ENCODE measurements at regions not wholly inside any gene's neighbourhood (a gene's known extent, or its start where the extent isn't known, plus 50 kb on each side); places are given as distances from the start of the nearest gene placed in this dataset.

GRCh38 chr14:61176686-61177085, 104.5 kb downstream of the TMEM30B start:
- H3K4me3 ChIP-seq (ENCODE audit: low read depth, low read length) = no peak overlapping the region
- DNase-seq (ENCODE audit: low read depth) = peak; percentile 47
- TF ChIP-seq CTCF (IDR thresholded peaks at IDR 0.05; ENCODE audit: insufficient read depth, low read length) = no peak

- peak; percentile 57 for DNase-seq (ENCODE audit: low read depth)
- no peak for TF ChIP-seq CTCF (IDR thresholded peaks at IDR 0.05; ENCODE audit: insufficient read depth, low read length)
These were observed 106.2 kb downstream of the TMEM30B start for GRCh38 chr14:61174987-61175386.

GRCh38 chr14:61174441-61174891, 106.7 kb downstream of the TMEM30B start:
- no peak overlapping the region for H3K4me3 ChIP-seq (ENCODE audit: low read depth, low read length)
- DNase-seq (ENCODE audit: low read depth) = no peak
- TF ChIP-seq CTCF (IDR thresholded peaks at IDR 0.05; ENCODE audit: insufficient read depth, low read length) = no peak

More at GRCh38 chr14:61174987-61175386, 106.2 kb downstream of the TMEM30B start:
- no peak overlapping the region for H3K4me3 ChIP-seq (ENCODE audit: low read depth, low read length)

GRCh38 chr14:61171727-61172126, 109.4 kb downstream of the TMEM30B start:
- no peak overlapping the region for H3K4me3 ChIP-seq (ENCODE audit: low read depth, low read length)
- DNase-seq (ENCODE audit: low read depth) = no peak
- no peak for TF ChIP-seq CTCF (IDR thresholded peaks at IDR 0.05; ENCODE audit: insufficient read depth, low read length)

GRCh38 chr14:61168141-61168540, 113.0 kb downstream of the TMEM30B start:
- no peak for TF ChIP-seq CTCF (IDR thresholded peaks at IDR 0.05; ENCODE audit: insufficient read depth, low read length)
- no peak for DNase-seq (ENCODE audit: low read depth)
- H3K4me3 ChIP-seq (ENCODE audit: low read depth, low read length) = no peak overlapping the region

- no peak for DNase-seq (ENCODE audit: low read depth)
- H3K4me3 ChIP-seq (ENCODE audit: low read depth, low read length) = no peak overlapping the region
- TF ChIP-seq CTCF (IDR thresholded peaks at IDR 0.05; ENCODE audit: insufficient read depth, low read length) = no peak
These were observed 113.5 kb downstream of the TMEM30B start for GRCh38 chr14:61167642-61168041.

GRCh38 chr14:61160798-61161197, 120.3 kb downstream of the TMEM30B start:
- no peak for TF ChIP-seq CTCF (IDR thresholded peaks at IDR 0.05; ENCODE audit: insufficient read depth, low read length)
- no peak overlapping the region for H3K4me3 ChIP-seq (ENCODE audit: low read depth, low read length)
- no peak for DNase-seq (ENCODE audit: low read depth)
